HepG2 (cell line): ENCODE measurements at regions not wholly inside any gene's neighbourhood (a gene's known extent, or its start where the extent isn't known, plus 50 kb on each side); places are given as distances from the start of the nearest gene placed in this dataset.

Experiments
- ATAC-seq: fragments of 200-7000 bp; cut with Tn5 transposase; 3 replicates; pipeline ENCODE4 v1.9.1; 2020; ENCODE audit warnings: mild to moderate bottlenecking, moderate library complexity
- BruUV-seq: library from RNA; stranded (reverse); fragments of 400-500 nt; replicated peaks from 2 replicates; lab custom pipeline; 2021; lab: Mats Ljungman, UMichigan
- CTCF ChIA-PET: fragments of 300-600 bp; formaldehyde crosslinking; extraction: SDS; loops from one replicate; lab custom pipeline; 2021; ENCODE audit warnings: low total read pairs, inconsistent platforms, low intra/inter-chr PET ratio; lab: Yijun Ruan, JAX
- POLR2A ChIA-PET: fragments of 350-600 bp; sonication (Branson Sonifier 250); formaldehyde crosslinking; loops from one replicate; lab custom pipeline; 2020; ENCODE audit warnings: antibody characterized with exemption, inconsistent platforms; lab: Yijun Ruan, JAX
- DNase-seq: peaks from one replicate; pipeline ENCODE4 v3.0.0-alpha.2; 2015; ENCODE audit warnings: low spot score
- FAIRE-seq: peaks from 3 replicates; lab custom pipeline; 2011; peaks lifted over from hg19 to GRCh38; lab: Jason Lieb, UNC
- H2AFZ ChIP-seq: one replicate; pipeline ENCODE4 v1.6.1; 2011; ENCODE audit warnings: low read length, inconsistent platforms
- H3K27ac ChIP-seq: fragments of 300-600 bp; 3 replicates; pipeline ENCODE4 v1.8.0; 2011; ENCODE audit warnings: mixed run types, mild to moderate bottlenecking, mixed read lengths, low read length, inconsistent platforms; ENCODE audit not compliant: insufficient read depth; ENCODE audit errors: extremely low read length
- H3K27me3 ChIP-seq, 2 experiments: fragments of 200-600 bp in 1 of 2; 2 replicates in 1 of 2; 3 replicates in 1 of 2; pipeline versions ENCODE4 v1.6.0 to v1.8.0; 2011; ENCODE audit warnings: low read length in 2 of 2, mild to moderate bottlenecking in 2 of 2, moderate library complexity in 2 of 2, inconsistent platforms in 1 of 2; ENCODE audit not compliant: insufficient read depth in 2 of 2, control insufficient read depth in 1 of 2
- H3K36me3 ChIP-seq, 2 experiments: fragments of 200-600 bp in 1 of 2; replicated peaks in 1 of 2; 2 replicates in 1 of 2; 3 replicates in 1 of 2; pipeline versions ENCODE4 v1.5.1 to v1.8.0; 2011; ENCODE audit warnings: low read length in 2 of 2, inconsistent platforms in 1 of 2; ENCODE audit not compliant: insufficient read depth in 2 of 2, control insufficient read depth in 1 of 2
- H3K4me1 ChIP-seq: 2 replicates; pipeline ENCODE4 v1.5.1; 2012; ENCODE audit warnings: low read length, inconsistent platforms; ENCODE audit not compliant: insufficient read depth
- H3K4me2 ChIP-seq: 2 replicates; pipeline ENCODE4 v1.6.0; 2011; ENCODE audit warnings: low read depth, low read length, inconsistent platforms
- H3K4me3 ChIP-seq, 3 experiments: fragments of 200-600 bp in 1 of 3; sonication (generic), shearing (Covaris generic) in 1 of 3; replicated peaks in 1 of 3; 2 replicates each; pipeline ENCODE4 v1.5.1; 2011 to 2016; ENCODE audit warnings: low read length in 3 of 3, inconsistent platforms in 2 of 3, low read depth in 2 of 3, mild to moderate bottlenecking in 2 of 3, control low read depth in 1 of 3, mixed read lengths in 1 of 3; ENCODE audit not compliant: insufficient read depth in 1 of 3
- H3K79me2 ChIP-seq: one replicate; pipeline ENCODE4 v1.6.1; 2011; ENCODE audit warnings: low read length, inconsistent platforms; ENCODE audit not compliant: insufficient read depth
- H3K9ac ChIP-seq: 2 replicates; pipeline ENCODE4 v1.6.0; 2011; ENCODE audit warnings: mild to moderate bottlenecking, low read depth, low read length, inconsistent platforms; ENCODE audit not compliant: insufficient read depth
- H3K9me3 ChIP-seq: 2 replicates; pipeline ENCODE4 v1.5.1; 2012; ENCODE audit warnings: mild to moderate bottlenecking, low read length
- H4K20me1 ChIP-seq: 2 replicates; pipeline ENCODE4 v1.6.0; 2011; ENCODE audit warnings: inconsistent platforms, mild to moderate bottlenecking, low read length, moderate library complexity; ENCODE audit not compliant: insufficient read depth
- MTF1 ChIP-seq: sonication (generic); formaldehyde crosslinking; IDR thresholded peaks from 2 replicates; pipeline ENCODE4 v1.5.0; 2020; ENCODE audit warnings: missing genetic modification reagents
- PRDM4 ChIP-seq: sonication (generic); formaldehyde crosslinking; IDR thresholded peaks from 2 replicates; pipeline ENCODE4 v1.9.0; 2021; ENCODE audit warnings: missing genetic modification reagents, borderline replicate concordance
- RAD51 ChIP-seq: fragments of 450-650 bp; IDR thresholded peaks from 2 replicates; pipeline ENCODE4 v1.6.1; 2016; ENCODE audit warnings: borderline replicate concordance
- SRSF9 ChIP-seq: fragments of 200-400 bp; formaldehyde crosslinking; IDR thresholded peaks from 2 replicates; pipeline ENCODE4 v1.6.1; 2018; ENCODE audit warnings: borderline replicate concordance, mild to moderate bottlenecking, low read depth, low read length; ENCODE audit not compliant: insufficient read depth, poor library complexity, severe bottlenecking
- ZNF432 ChIP-seq: sonication (generic); formaldehyde crosslinking; IDR thresholded peaks from 2 replicates; pipeline ENCODE4 v1.5.0; 2020; ENCODE audit warnings: missing genetic modification reagents, mild to moderate bottlenecking, borderline replicate concordance
- ZNF501 ChIP-seq: sonication (generic); formaldehyde crosslinking; IDR thresholded peaks from 2 replicates; pipeline ENCODE4 v1.5.1; 2020; ENCODE audit warnings: mild to moderate bottlenecking, moderate library complexity, missing genetic modification reagents
- ZNF550 ChIP-seq: sonication (generic); formaldehyde crosslinking; IDR thresholded peaks from 2 replicates; pipeline ENCODE4 v1.4.0; 2020; ENCODE audit warnings: mild to moderate bottlenecking, missing genetic modification reagents, borderline replicate concordance
- WGBS: methylation state at CpG from one replicate; pipeline ENCODE4 v1.1.6; 2017; ENCODE audit warnings: low lambda C conversion rate; 5-methylcytosine and 5-hydroxymethylcytosine counted together
- in situ Hi-C: cut with HindIII; loops from 2 replicates; pipeline ENCODE4 v1.10.0; 2017; ENCODE audit warnings: low pct_unique_long_range_greater_than_20kb; ENCODE audit not compliant: extremely low pct_ligation_motif_present
- intact Hi-C: fragments of 100-400 bp; cut with micrococcal nuclease; formaldehyde crosslinking; loops from one replicate; pipeline ENCODE4 v1.10.0; 2022; ENCODE audit not compliant: unreplicated experiment
- TF ChIP-seq, protein P1 (sequence below): sonication (generic); formaldehyde crosslinking; IDR thresholded peaks from 2 replicates; pipeline ENCODE4 v1.5.0; 2020; ENCODE audit warnings: missing genetic modification reagents
- TF ChIP-seq, protein P2 (sequence below): fragments of 450-650 bp; IDR thresholded peaks from 2 replicates; pipeline ENCODE4 v1.6.1; 2016

GRCh38 chr2:105690566-105690965, 54.1 kb upstream of the NCK2 start:
- Histone ChIP-seq H2AFZ (no peak overlapping the region), H3K36me3 (no peaks in the 10 kb centered on the region), H3K9ac (no peak overlapping the region), H3K27ac (no peak overlapping the region), H3K4me2 (no peak overlapping the region), H3K9me3 (no peaks in the 10 kb centered on the region), H3K4me1 (no peaks in the 10 kb centered on the region), H3K4me3 (no peak overlapping the region), H4K20me1 (no peaks in the 10 kb centered on the region), H3K79me2 (no peaks in the 10 kb centered on the region), H3K27me3 (peaks cover 0 to 12% of the 10 kb centered on the region in 2 experiments; a peak in 2 of 5 replicates)
- CTCF ChIA-PET, result no interaction called here
- TF ChIP-seq, protein P1, sequence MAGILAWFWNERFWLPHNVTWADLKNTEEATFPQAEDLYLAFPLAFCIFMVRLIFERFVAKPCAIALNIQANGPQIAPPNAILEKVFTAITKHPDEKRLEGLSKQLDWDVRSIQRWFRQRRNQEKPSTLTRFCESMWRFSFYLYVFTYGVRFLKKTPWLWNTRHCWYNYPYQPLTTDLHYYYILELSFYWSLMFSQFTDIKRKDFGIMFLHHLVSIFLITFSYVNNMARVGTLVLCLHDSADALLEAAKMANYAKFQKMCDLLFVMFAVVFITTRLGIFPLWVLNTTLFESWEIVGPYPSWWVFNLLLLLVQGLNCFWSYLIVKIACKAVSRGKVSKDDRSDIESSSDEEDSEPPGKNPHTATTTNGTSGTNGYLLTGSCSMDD, result no peak
- TF ChIP-seq RAD51, result no peak
- TF ChIP-seq, protein P2, sequence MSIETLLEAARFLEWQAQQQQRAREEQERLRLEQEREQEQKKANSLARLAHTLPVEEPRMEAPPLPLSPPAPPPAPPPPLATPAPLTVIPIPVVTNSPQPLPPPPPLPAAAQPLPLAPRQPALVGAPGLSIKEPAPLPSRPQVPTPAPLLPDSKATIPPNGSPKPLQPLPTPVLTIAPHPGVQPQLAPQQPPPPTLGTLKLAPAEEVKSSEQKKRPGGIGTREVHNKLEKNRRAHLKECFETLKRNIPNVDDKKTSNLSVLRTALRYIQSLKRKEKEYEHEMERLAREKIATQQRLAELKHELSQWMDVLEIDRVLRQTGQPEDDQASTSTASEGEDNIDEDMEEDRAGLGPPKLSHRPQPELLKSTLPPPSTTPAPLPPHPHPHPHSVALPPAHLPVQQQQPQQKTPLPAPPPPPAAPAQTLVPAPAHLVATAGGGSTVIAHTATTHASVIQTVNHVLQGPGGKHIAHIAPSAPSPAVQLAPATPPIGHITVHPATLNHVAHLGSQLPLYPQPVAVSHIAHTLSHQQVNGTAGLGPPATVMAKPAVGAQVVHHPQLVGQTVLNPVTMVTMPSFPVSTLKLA, result no peak
- no peak for TF ChIP-seq ZNF432 (CRISPR knock-in tag)
- no peak for TF ChIP-seq ZNF550
- TF ChIP-seq ZNF501 (CRISPR knock-in tag), result no peak
- TF ChIP-seq SRSF9, result no peak
- TF ChIP-seq PRDM4 (CRISPR knock-in tag), result no peak
- no peak for TF ChIP-seq MTF1 (CRISPR knock-in tag)
- no TSS peak for BruUV-seq
- in situ Hi-C loops (no loop called here), intact Hi-C loops (no loop called here)
- FAIRE-seq (no peak), DNase-seq (no peak), ATAC-seq (no peak)
- POLR2A ChIA-PET, result no interaction called here
- 35% methylated on average over 4 of the region's 4 CpGs for WGBS
